LNCaP clone FGC (cell line): ENCODE measurements at regions not wholly inside any gene's neighbourhood (a gene's known extent, or its start where the extent isn't known, plus 50 kb on each side); places are given as distances from the start of the nearest gene placed in this dataset.

Experiments
- DNase-seq: peaks from one replicate; pipeline ENCODE4 v3.0.0-alpha.2; 2011; ENCODE audit warnings: low read depth
- H3K4me3 ChIP-seq: 2 replicates; pipeline ENCODE4 v1.5.1; 2011; ENCODE audit warnings: mild to moderate bottlenecking, low read depth, low read length, control low read depth
- CTCF ChIP-seq: IDR thresholded peaks from 2 replicates; pipeline ENCODE4 v1.5.1; 2012; ENCODE audit warnings: mild to moderate bottlenecking; ENCODE audit not compliant: control insufficient read depth, insufficient read depth; ENCODE audit errors: extremely low read depth

- no peak overlapping the region for H3K4me3 ChIP-seq
- TF ChIP-seq CTCF = no peak
- DNase-seq = no peak
Measured at GRCh38 chr19:34120141-34120540, 52.2 kb upstream of the LSM14A start.

- H3K4me3 ChIP-seq = no peak overlapping the region
- no peak for DNase-seq
- TF ChIP-seq CTCF = peak; percentile 60
Measured at GRCh38 chr19:34120846-34121639, 51.3 kb upstream of the LSM14A start.
